GM12878 (cell line): ENCODE measurements at regions not wholly inside any gene's neighbourhood (a gene's known extent, or its start where the extent isn't known, plus 50 kb on each side); places are given as distances from the start of the nearest gene placed in this dataset.

Experiments used
- ATAC-seq: fragments of 200-7000 bp; cut with Tn5 transposase; 3 replicates; pipeline ENCODE4 v1.9.1; 2020; ENCODE audit warnings: mild to moderate bottlenecking, moderate library complexity
- BruUV-seq: library from RNA; stranded (reverse); fragments of 400-500 nt; replicated peaks from 2 replicates; lab custom pipeline; 2021; lab: Mats Ljungman, UMichigan
- CTCF ChIA-PET: fragments of 300-600 bp; sonication (Branson Sonifier 250); formaldehyde crosslinking; extraction: SDS; loops from one replicate; lab custom pipeline; 2021; ENCODE audit warnings: inconsistent platforms; lab: Yijun Ruan, JAX
- POLR2A ChIA-PET: fragments of 350-600 bp; formaldehyde crosslinking; extraction: SDS; loops from one replicate; lab custom pipeline; 2021; ENCODE audit warnings: inconsistent platforms; lab: Charles Lee
- RAD21 ChIA-PET: fragments of 300-600 bp; sonication (Branson Sonifier 250); formaldehyde crosslinking; loops from one replicate; lab custom pipeline; 2023; ENCODE audit warnings: antibody characterized with exemption; ENCODE audit not compliant: unreplicated experiment; lab: Charles Lee
- SMC1A ChIA-PET: fragments of 300-600 bp; sonication (Branson Sonifier 250); formaldehyde crosslinking; loops from one replicate; lab custom pipeline; 2023; ENCODE audit not compliant: unreplicated experiment, uncharacterized antibody; lab: Charles Lee
- DNase-seq: peaks from one replicate; pipeline ENCODE4 v3.0.0-alpha.2; 2011; ENCODE audit warnings: low read depth, low spot score
- FAIRE-seq: peaks from 3 replicates; lab custom pipeline; 2011; peaks lifted over from hg19 to GRCh38; lab: Jason Lieb, UNC
- H2AFZ ChIP-seq: 2 replicates; pipeline ENCODE4 v1.6.0; 2011; ENCODE audit warnings: low read depth, low read length, control low read depth; ENCODE audit not compliant: control insufficient read depth
- H3K27ac ChIP-seq: 2 replicates; pipeline ENCODE4 v1.5.1; 2011; ENCODE audit warnings: control low read depth; ENCODE audit not compliant: control insufficient read depth, insufficient read depth
- H3K27me3 ChIP-seq, 2 experiments: replicated peaks in 1 of 2; 2 replicates each; pipeline versions ENCODE4 v1.6.0 to v1.6.1; 2011; ENCODE audit warnings: low read length in 1 of 2; ENCODE audit not compliant: control insufficient read depth in 2 of 2, insufficient read depth in 2 of 2
- H3K36me3 ChIP-seq, 2 experiments: 2 replicates each; pipeline ENCODE4 v1.5.1; 2011; ENCODE audit warnings: low read length in 1 of 2; ENCODE audit not compliant: control insufficient read depth in 2 of 2, insufficient read depth in 2 of 2
- H3K4me1 ChIP-seq: 2 replicates; pipeline ENCODE4 v1.6.1; 2011; ENCODE audit warnings: mild to moderate bottlenecking, low read length, moderate library complexity, mixed read lengths; ENCODE audit not compliant: control insufficient read depth, insufficient read depth
- H3K4me2 ChIP-seq: 2 replicates; pipeline ENCODE4 v1.6.0; 2011; ENCODE audit warnings: control low read depth; ENCODE audit not compliant: control insufficient read depth, insufficient read depth
- H3K4me3 ChIP-seq: fragments of 200-600 bp; sonication (generic); 2 replicates; pipeline ENCODE4 v1.5.1; 2016
- H3K79me2 ChIP-seq: 2 replicates; pipeline ENCODE4 v1.6.0; 2011; ENCODE audit warnings: low read length; ENCODE audit not compliant: control insufficient read depth, insufficient read depth
- H3K9ac ChIP-seq: 2 replicates; pipeline ENCODE4 v1.8.0; 2011; ENCODE audit warnings: low read length, control low read depth, mixed read lengths; ENCODE audit not compliant: control insufficient read depth, insufficient read depth
- H3K9me3 ChIP-seq: replicated peaks from 3 replicates; pipeline ENCODE4 v1.5.1; 2011; ENCODE audit warnings: mild to moderate bottlenecking, low read length; ENCODE audit not compliant: control insufficient read depth, insufficient read depth
- H4K20me1 ChIP-seq: 2 replicates; pipeline ENCODE4 v1.6.0; 2011; ENCODE audit not compliant: control insufficient read depth, insufficient read depth
- ASH2L ChIP-seq: fragments of 300-600, 200-600 bp; sonication (generic); IDR thresholded peaks from 2 replicates; pipeline ENCODE4 v1.6.1; 2017; ENCODE audit warnings: low read depth, mild to moderate bottlenecking, borderline replicate concordance
- CHD1 ChIP-seq: IDR thresholded peaks from 2 replicates; pipeline ENCODE4 v1.6.1; 2012; ENCODE audit warnings: low read depth, low read length, improper control_type of control experiment
- GATAD2B ChIP-seq: fragments of 450-650 bp; conservative IDR thresholded peaks from 2 replicates; pipeline ENCODE4 v1.6.1; 2017; ENCODE audit warnings: low read depth, mild to moderate bottlenecking, moderate library complexity
- MEF2B ChIP-seq: fragments of 450-650 bp; IDR thresholded peaks from 2 replicates; pipeline ENCODE4 v1.6.1; 2018; ENCODE audit warnings: mild to moderate bottlenecking, moderate library complexity; ENCODE audit not compliant: partially characterized antibody, poor library complexity, severe bottlenecking
- MTA3 ChIP-seq: IDR thresholded peaks from 2 replicates; pipeline ENCODE4 v1.6.1; 2012; ENCODE audit warnings: low read length, inconsistent platforms, borderline replicate concordance
- NFIC ChIP-seq: IDR thresholded peaks from 2 replicates; pipeline ENCODE4 v1.6.1; 2012; ENCODE audit warnings: low read depth, mild to moderate bottlenecking, inconsistent platforms, low read length, moderate library complexity
- NKRF ChIP-seq: fragments of 450-650 bp; conservative IDR thresholded peaks from 2 replicates; pipeline ENCODE4 v1.6.1; 2017; ENCODE audit warnings: mild to moderate bottlenecking, moderate library complexity
- POLR2AphosphoS2 ChIP-seq: IDR thresholded peaks from 2 replicates; pipeline ENCODE4 v1.6.1; 2011; ENCODE audit warnings: low read depth, mild to moderate bottlenecking, low read length, improper control_type of control experiment, moderate library complexity
- RB1 ChIP-seq: fragments of 450-650 bp; formaldehyde crosslinking; IDR thresholded peaks from 2 replicates; pipeline ENCODE4 v1.6.1; 2017; ENCODE audit warnings: mild to moderate bottlenecking, borderline replicate concordance
- RCOR1 ChIP-seq: conservative IDR thresholded peaks from 2 replicates; pipeline ENCODE4 v1.6.1; 2012; ENCODE audit warnings: low read depth, low read length, improper control_type of control experiment
- REST ChIP-seq: IDR thresholded peaks from 2 replicates; pipeline ENCODE4 v1.6.1; 2012; ENCODE audit warnings: mild to moderate bottlenecking, low read depth, low read length
- RUNX3 ChIP-seq: IDR thresholded peaks from 2 replicates; pipeline ENCODE4 v1.6.1; 2012; ENCODE audit warnings: low read length, inconsistent platforms
- SIX5 ChIP-seq: IDR thresholded peaks from 2 replicates; pipeline ENCODE4 v1.6.1; 2011; ENCODE audit warnings: mild to moderate bottlenecking, low read depth, low read length, moderate library complexity; ENCODE audit not compliant: severe bottlenecking
- SMAD5 ChIP-seq: IDR thresholded peaks from 2 replicates; pipeline ENCODE4 v1.6.1; 2016; ENCODE audit warnings: antibody characterized with exemption, low read depth
- SPI1 ChIP-seq: IDR thresholded peaks from 2 replicates; pipeline ENCODE4 v1.6.1; 2011; ENCODE audit warnings: low read depth, mild to moderate bottlenecking, low read length, moderate library complexity, borderline replicate concordance; ENCODE audit not compliant: insufficient read depth
- TBL1XR1 ChIP-seq: IDR thresholded peaks from 2 replicates; pipeline ENCODE4 v1.6.1; 2012; ENCODE audit warnings: low read depth, low read length, improper control_type of control experiment
- TCF12 ChIP-seq: IDR thresholded peaks from 2 replicates; pipeline ENCODE4 v1.6.1; 2011; ENCODE audit warnings: low read depth, mild to moderate bottlenecking, low read length
- ZNF207 ChIP-seq: fragments of 450-650 bp; IDR thresholded peaks from 2 replicates; pipeline ENCODE4 v1.6.1; 2014; ENCODE audit warnings: antibody characterized with exemption, mild to moderate bottlenecking, borderline replicate concordance
- WGBS: methylation state at CpG from one replicate; pipeline ENCODE4 v1.1.6; 2016; ENCODE audit warnings: low lambda C conversion rate; ENCODE audit not compliant: insufficient replicate concordance, insufficient coverage; ENCODE audit errors: missing lambda C conversion rate; 5-methylcytosine and 5-hydroxymethylcytosine counted together
- in situ Hi-C: fragments of 300-500 bp; cut with MboI; formaldehyde crosslinking; loops from 9 replicates; pipeline ENCODE4 v1.14.3; 2018; ENCODE audit warnings: mixed read lengths
- intact Hi-C: fragments of 100-400 bp; cut with micrococcal nuclease; formaldehyde crosslinking; loops from one replicate; pipeline ENCODE4 v1.14.2; 2022; ENCODE audit not compliant: unreplicated experiment

- no TSS peak for BruUV-seq
- ATAC-seq (no peak), FAIRE-seq (no peak), DNase-seq (no peak)
- ChIA-PET CTCF (no interaction called here), RAD21 (no interaction called here), SMC1A (no interaction called here), POLR2A (no interaction called here)
- intact Hi-C loops = no loop called here
- no peaks in the 10 kb centered on the region for H3K4me1 ChIP-seq
- no peaks in the 10 kb centered on the region for H4K20me1 ChIP-seq
- no peak overlapping the region for H3K4me2 ChIP-seq
- no peaks in the 10 kb centered on the region for H3K36me3 ChIP-seq
- no peak overlapping the region for H3K9ac ChIP-seq
- no peak overlapping the region for H3K4me3 ChIP-seq
- H2AFZ ChIP-seq = no peak overlapping the region
- no peaks in the 10 kb centered on the region for H3K27me3 ChIP-seq
- 52% methylated on average over 2 of the region's 2 CpGs for WGBS
- H3K79me2 ChIP-seq = no peaks in the 10 kb centered on the region
- H3K27ac ChIP-seq = no peak overlapping the region
- TF ChIP-seq MTA3 (no peak), TBL1XR1 (no peak), TCF12 (no peak), NFIC (no peak), SIX5 (no peak), POLR2AphosphoS2 (no peak), SPI1 (no peak), RUNX3 (no peak), ASH2L (no peak), CHD1 (no peak), SMAD5 (no peak), MEF2B (no peak), RCOR1 (no peak), ZNF207 (no peak), GATAD2B (no peak), REST (no peak), RB1 (no peak), NKRF (no peak)
- TF ChIP-seq, all 136 proteins: peak for 0
- no peaks in the 10 kb centered on the region for H3K9me3 ChIP-seq
- in situ Hi-C loops = no loop called here
These were observed 567.2 kb downstream of the TMX3 start for GRCh38 chr18:68147728-68148127.
